ENCODE measurements at regions not wholly inside any gene's neighbourhood (a gene's known extent, or its start where the extent isn't known, plus 50 kb on each side); places are given as distances from the start of the nearest gene placed in this dataset.

DNA sequence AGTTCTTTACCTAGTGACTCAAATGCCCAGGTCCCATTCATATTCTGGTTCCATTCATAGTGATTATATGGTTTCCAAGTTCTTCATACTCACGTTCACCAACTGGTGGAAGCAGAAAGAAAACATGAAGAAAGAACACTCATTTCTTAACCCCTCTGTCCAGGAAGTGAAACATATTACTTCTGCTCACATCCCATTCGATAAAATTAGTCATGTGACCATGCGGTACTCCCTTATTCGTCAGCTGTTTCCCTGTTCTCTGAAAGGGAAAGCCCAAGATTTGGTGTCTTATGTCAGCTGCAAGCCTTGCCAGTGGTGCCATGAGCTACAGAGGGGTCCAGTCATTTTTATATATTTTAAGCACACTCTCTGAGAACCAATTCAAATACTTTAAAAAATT is 387.0 kb upstream of the DMAC1 start:
- Histone ChIP-seq H3K4me2 (ENCODE audit: unreplicated experiment) (no peak overlapping the region), H3K27me3 (replicated peaks; ENCODE audit: insufficient read depth) (no peaks in the 10 kb centered on the region), H3K27ac (no peak overlapping the region), H3K9me3 (ENCODE audit: low read depth) (no peaks in the 10 kb centered on the region), H3K4me1 (ENCODE audit: insufficient read depth) (no peaks in the 10 kb centered on the region), H3K79me2 (ENCODE audit: insufficient read depth) (no peaks in the 10 kb centered on the region), H3F3A (ENCODE audit: insufficient read depth) (no peaks in the 10 kb centered on the region), H3K9ac (no peak overlapping the region), H3K9me2 (ENCODE audit: insufficient read depth) (no peaks in the 10 kb centered on the region), H3K4me3 (no peak overlapping the region), H4K20me1 (ENCODE audit: insufficient read depth) (no peaks in the 10 kb centered on the region), H3K36me3 (ENCODE audit: low read depth) (no peaks in the 10 kb centered on the region), H2AFZ (no peak overlapping the region)
- no peak for DNase-seq
- in situ Hi-C loops (cut with MboI) = no loop called here
- TF ChIP-seq EZH2phosphoT487 (IDR thresholded peaks at IDR 0.05; ENCODE audit: insufficient read depth, low read depth) (no peak), EZH2 (IDR thresholded peaks at IDR 0.05; ENCODE audit: insufficient read depth, poor library complexity, severe bottlenecking) (no peak)
- 19 to 27% methylated on average over 4 of the region's 4 CpGs for WGBS, 2 experiments (ENCODE audit: low coverage in 1 of 2, low lambda C conversion rate in 2 of 2, missing lambda C conversion rate in 2 of 2)

DNA sequence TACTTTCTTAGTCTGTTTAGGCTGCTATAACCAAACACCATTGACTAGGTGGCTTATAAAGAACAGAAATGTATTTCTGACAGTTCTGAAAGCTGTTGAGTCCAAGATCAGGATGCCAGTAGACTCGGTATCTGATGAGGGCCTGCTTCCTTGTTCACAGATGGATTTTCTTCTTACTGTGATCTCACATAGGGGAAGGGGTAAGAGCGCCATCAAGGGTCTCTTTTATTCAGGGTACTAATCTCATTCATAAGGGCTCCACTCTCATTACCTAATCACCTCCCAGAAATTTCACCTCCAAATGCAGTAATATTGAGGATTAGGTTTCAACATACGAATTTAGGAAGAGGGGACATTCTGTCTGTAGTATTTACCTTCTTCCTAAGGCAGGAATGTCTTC is 384.0 kb upstream of the DMAC1 start:
- no peaks in the 10 kb centered on the region for H3K27me3 ChIP-seq (replicated peaks; ENCODE audit: insufficient read depth)
- TF ChIP-seq EZH2 (IDR thresholded peaks at IDR 0.05; ENCODE audit: insufficient read depth, poor library complexity, severe bottlenecking) (no peak), EZH2phosphoT487 (IDR thresholded peaks at IDR 0.05; ENCODE audit: insufficient read depth, low read depth) (no peak)
- H3K9me3 ChIP-seq (ENCODE audit: low read depth) = no peaks in the 10 kb centered on the region
- no peaks in the 10 kb centered on the region for H3K79me2 ChIP-seq (ENCODE audit: insufficient read depth)
- H4K20me1 ChIP-seq (ENCODE audit: insufficient read depth) = no peaks in the 10 kb centered on the region
- H3K9me2 ChIP-seq (ENCODE audit: insufficient read depth) = no peaks in the 10 kb centered on the region
- H2AFZ ChIP-seq = no peak overlapping the region
- no peaks in the 10 kb centered on the region for H3F3A ChIP-seq (ENCODE audit: insufficient read depth)
- no peak overlapping the region for H3K4me3 ChIP-seq
- WGBS, 2 experiments (ENCODE audit: low coverage in 1 of 2, low lambda C conversion rate in 2 of 2, missing lambda C conversion rate in 2 of 2) = 8 to 22% methylated on average over 3 of the region's 3 CpGs
- no peak overlapping the region for H3K9ac ChIP-seq
- no peaks in the 10 kb centered on the region for H3K36me3 ChIP-seq (ENCODE audit: low read depth)
- in situ Hi-C loops (cut with MboI) = no loop called here
- no peaks in the 10 kb centered on the region for H3K4me1 ChIP-seq (ENCODE audit: insufficient read depth)
- no peak for DNase-seq
- no peak overlapping the region for H3K27ac ChIP-seq
- H3K4me2 ChIP-seq (ENCODE audit: unreplicated experiment) = no peak overlapping the region

DNA sequence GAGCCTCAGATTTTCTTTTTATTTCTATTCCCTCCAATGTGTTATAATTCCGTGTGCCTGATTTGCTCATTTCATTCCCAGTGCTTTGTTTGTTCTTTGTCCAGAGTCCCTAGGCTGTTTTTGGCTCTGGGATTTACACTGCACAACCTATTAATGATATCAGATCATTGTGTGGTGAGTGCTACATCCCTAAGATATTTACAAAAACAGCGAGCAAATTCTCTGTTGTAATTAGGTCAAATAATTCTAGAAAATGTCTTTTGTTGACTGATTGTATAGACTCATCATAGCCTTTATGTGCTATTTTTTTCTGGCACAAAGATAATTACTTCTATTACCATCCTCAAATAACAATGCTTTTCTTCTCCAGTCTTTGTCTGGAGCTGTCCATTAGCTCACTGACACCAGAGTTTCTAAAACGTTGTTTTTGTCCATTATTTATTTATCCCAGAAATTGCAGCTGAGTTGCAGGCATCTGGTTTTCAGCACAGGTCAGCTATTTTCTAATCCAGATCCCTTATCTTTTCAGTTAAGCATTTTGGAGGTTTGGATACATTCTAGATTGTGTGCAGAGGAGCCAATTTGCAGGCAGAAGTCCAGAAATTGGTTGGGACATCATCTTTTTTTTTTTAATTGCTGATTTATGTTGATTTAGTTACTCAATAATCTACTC is 379.9 kb upstream of the DMAC1 start:
- Histone ChIP-seq H3K27me3 (replicated peaks; ENCODE audit: insufficient read depth) (no peaks in the 10 kb centered on the region), H3K4me1 (ENCODE audit: insufficient read depth) (no peaks in the 10 kb centered on the region), H3K9me2 (ENCODE audit: insufficient read depth) (no peaks in the 10 kb centered on the region), H3K79me2 (ENCODE audit: insufficient read depth) (no peaks in the 10 kb centered on the region), H4K20me1 (ENCODE audit: insufficient read depth) (no peaks in the 10 kb centered on the region), H3K9ac (no peak overlapping the region), H3K4me3 (no peak overlapping the region), H3K36me3 (ENCODE audit: low read depth) (no peaks in the 10 kb centered on the region), H3K27ac (no peak overlapping the region), H3F3A (ENCODE audit: insufficient read depth) (no peaks in the 10 kb centered on the region), H3K9me3 (ENCODE audit: low read depth) (peaks cover 2% of the 10 kb centered on the region), H2AFZ (no peak overlapping the region), H3K4me2 (ENCODE audit: unreplicated experiment) (no peak overlapping the region)
- in situ Hi-C loops (cut with MboI) = no loop called here
- no peak for DNase-seq
- 7 to 9% methylated on average over 3 of the region's 3 CpGs for WGBS, 2 experiments (ENCODE audit: low coverage in 1 of 2, low lambda C conversion rate in 2 of 2, missing lambda C conversion rate in 2 of 2)
- TF ChIP-seq EZH2phosphoT487 (IDR thresholded peaks at IDR 0.05; ENCODE audit: insufficient read depth, low read depth) = no peak
- no peak for TF ChIP-seq EZH2 (IDR thresholded peaks at IDR 0.05; ENCODE audit: insufficient read depth, poor library complexity, severe bottlenecking)

- WGBS, 2 experiments (ENCODE audit: low coverage in 1 of 2, low lambda C conversion rate in 2 of 2, missing lambda C conversion rate in 2 of 2) = 34 to 37% methylated on average over 2 of the region's 2 CpGs
These were observed 372.4 kb upstream of the DMAC1 start for GRCh38 chr9:8172000-8172399.

More at GRCh38 chr9:8172000-8172399, 372.4 kb upstream of the DMAC1 start:
- no peaks in the 10 kb centered on the region for H3F3A ChIP-seq (ENCODE audit: insufficient read depth)
- no peaks in the 10 kb centered on the region for H3K4me1 ChIP-seq (ENCODE audit: insufficient read depth)
- no peaks in the 10 kb centered on the region for H3K27me3 ChIP-seq (replicated peaks; ENCODE audit: insufficient read depth)
- no peaks in the 10 kb centered on the region for H3K9me2 ChIP-seq (ENCODE audit: insufficient read depth)
- in situ Hi-C loops (cut with MboI) = no loop called here
- no peak overlapping the region for H3K4me3 ChIP-seq
- no peaks in the 10 kb centered on the region for H3K36me3 ChIP-seq (ENCODE audit: low read depth)
- H3K79me2 ChIP-seq (ENCODE audit: insufficient read depth) = no peaks in the 10 kb centered on the region
- TF ChIP-seq EZH2phosphoT487 (IDR thresholded peaks at IDR 0.05; ENCODE audit: insufficient read depth, low read depth) (no peak), EZH2 (IDR thresholded peaks at IDR 0.05; ENCODE audit: insufficient read depth, poor library complexity, severe bottlenecking) (no peak)
- no peak for DNase-seq
- peaks cover 2% of the 10 kb centered on the region for H3K9me3 ChIP-seq (ENCODE audit: low read depth)
- H3K9ac ChIP-seq = no peak overlapping the region
- H3K27ac ChIP-seq = no peak overlapping the region
- H3K4me2 ChIP-seq (ENCODE audit: unreplicated experiment) = no peak overlapping the region
- H4K20me1 ChIP-seq (ENCODE audit: insufficient read depth) = no peaks in the 10 kb centered on the region
- no peak overlapping the region for H2AFZ ChIP-seq
